ENCODE measurements at regions not wholly inside any gene's neighbourhood (a gene's known extent, or its start where the extent isn't known, plus 50 kb on each side); places are given as distances from the start of the nearest gene placed in this dataset.

- TF ChIP-seq, protein P1, sequence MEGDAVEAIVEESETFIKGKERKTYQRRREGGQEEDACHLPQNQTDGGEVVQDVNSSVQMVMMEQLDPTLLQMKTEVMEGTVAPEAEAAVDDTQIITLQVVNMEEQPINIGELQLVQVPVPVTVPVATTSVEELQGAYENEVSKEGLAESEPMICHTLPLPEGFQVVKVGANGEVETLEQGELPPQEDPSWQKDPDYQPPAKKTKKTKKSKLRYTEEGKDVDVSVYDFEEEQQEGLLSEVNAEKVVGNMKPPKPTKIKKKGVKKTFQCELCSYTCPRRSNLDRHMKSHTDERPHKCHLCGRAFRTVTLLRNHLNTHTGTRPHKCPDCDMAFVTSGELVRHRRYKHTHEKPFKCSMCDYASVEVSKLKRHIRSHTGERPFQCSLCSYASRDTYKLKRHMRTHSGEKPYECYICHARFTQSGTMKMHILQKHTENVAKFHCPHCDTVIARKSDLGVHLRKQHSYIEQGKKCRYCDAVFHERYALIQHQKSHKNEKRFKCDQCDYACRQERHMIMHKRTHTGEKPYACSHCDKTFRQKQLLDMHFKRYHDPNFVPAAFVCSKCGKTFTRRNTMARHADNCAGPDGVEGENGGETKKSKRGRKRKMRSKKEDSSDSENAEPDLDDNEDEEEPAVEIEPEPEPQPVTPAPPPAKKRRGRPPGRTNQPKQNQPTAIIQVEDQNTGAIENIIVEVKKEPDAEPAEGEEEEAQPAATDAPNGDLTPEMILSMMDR (IDR thresholded peaks at IDR 0.05; ENCODE audit: low read depth, low read length): no peak
- no peak for TF ChIP-seq EZH2phosphoT487 (IDR thresholded peaks at IDR 0.05; ENCODE audit: low read depth)
Measured at GRCh38 chr13:63156816-63157215, 1741.2 kb upstream of the PCDH20 start.
